VCaP (cell line): ENCODE measurements at regions not wholly inside any gene's neighbourhood (a gene's known extent, or its start where the extent isn't known, plus 50 kb on each side); places are given as distances from the start of the nearest gene placed in this dataset.

Experiments
- H3K27ac ChIP-seq: fragments of 450-650 bp; 2 replicates; pipeline ENCODE4 v1.5.1; 2017
- TF ChIP-seq, protein P1 (sequence below): fragments of 450-650 bp; conservative IDR thresholded peaks from 2 replicates; pipeline ENCODE4 v1.5.1; 2017; ENCODE audit warnings: mild to moderate bottlenecking, moderate library complexity

DNA sequence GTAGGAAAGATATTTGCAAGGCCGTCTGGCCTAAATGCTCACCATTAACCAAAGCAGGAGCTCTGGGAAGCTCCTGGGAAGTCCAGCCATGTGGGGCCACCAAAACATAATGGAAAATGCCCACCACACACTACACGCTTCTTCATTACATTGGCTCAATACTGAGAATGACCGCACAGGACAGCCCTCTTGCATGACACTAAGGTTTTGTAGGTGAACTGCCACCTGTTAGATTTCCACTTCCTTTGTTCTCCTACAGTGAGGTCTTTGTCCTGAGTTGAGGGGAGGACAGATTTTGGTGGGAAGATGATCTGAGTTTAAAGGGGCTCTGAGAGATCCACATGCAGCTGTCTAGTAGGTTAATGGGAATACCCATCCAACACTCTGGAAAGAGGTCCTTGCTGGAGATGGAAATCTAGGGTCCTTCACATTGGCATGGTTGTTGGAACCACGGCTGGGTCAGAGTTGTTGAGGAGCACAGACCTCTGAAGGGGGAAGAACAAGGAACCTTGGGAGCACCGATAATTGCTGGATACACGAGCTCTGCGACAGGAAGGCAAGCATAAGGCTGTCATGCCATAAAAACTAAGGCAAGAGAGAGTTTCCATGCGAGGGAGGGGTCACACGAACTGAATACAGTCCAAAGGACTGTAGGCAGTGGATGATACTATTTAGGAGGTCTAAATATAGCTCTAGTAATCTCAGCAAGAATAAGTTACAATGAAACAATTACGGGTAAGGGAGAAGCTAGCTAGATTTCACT is 105.5 kb upstream of the IRF2BP2 start:
- no peak overlapping the region for H3K27ac ChIP-seq
- TF ChIP-seq, protein P1, sequence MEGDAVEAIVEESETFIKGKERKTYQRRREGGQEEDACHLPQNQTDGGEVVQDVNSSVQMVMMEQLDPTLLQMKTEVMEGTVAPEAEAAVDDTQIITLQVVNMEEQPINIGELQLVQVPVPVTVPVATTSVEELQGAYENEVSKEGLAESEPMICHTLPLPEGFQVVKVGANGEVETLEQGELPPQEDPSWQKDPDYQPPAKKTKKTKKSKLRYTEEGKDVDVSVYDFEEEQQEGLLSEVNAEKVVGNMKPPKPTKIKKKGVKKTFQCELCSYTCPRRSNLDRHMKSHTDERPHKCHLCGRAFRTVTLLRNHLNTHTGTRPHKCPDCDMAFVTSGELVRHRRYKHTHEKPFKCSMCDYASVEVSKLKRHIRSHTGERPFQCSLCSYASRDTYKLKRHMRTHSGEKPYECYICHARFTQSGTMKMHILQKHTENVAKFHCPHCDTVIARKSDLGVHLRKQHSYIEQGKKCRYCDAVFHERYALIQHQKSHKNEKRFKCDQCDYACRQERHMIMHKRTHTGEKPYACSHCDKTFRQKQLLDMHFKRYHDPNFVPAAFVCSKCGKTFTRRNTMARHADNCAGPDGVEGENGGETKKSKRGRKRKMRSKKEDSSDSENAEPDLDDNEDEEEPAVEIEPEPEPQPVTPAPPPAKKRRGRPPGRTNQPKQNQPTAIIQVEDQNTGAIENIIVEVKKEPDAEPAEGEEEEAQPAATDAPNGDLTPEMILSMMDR: no peak

DNA sequence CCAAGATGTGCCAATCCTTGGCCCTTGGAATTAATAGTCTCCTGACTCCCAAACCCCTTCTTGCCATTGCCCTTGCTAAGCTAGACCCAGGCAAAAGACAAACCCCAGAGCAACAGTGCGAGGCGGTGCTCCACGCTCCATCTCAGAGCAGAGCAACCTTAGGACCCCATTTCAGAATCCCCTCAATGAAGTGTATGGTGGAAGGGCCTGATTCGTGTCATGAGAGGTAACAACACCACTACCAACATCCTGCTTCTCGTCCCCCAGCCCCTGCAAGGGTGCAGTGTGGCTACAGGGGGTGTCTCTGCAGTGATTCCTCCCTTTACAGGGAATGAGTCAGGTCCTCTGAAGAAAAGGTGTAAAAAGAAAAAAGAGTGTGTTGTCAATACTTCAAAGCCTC is 103.9 kb upstream of the IRF2BP2 start:
- H3K27ac ChIP-seq: no peak overlapping the region
- TF ChIP-seq, protein P1: no peak

DNA sequence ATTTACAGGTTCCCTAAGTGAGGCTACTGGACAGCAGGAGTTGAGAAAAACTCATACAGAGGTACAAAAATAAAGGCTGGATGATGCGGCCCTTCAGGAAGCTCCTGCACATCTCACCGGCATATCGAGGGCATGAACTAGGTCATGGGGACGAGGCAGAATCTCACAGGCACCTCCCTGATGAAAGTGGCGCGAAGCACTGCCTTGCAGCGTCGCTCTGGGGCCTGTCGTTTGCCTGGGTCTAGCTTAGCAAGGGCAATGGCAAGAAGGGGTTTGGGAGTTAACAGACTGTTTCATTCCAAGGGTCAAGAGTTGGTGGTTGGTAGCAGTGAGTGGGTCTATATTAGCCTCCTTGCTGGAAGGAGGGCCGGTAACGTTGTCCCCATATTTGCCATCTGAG is 103.5 kb upstream of the IRF2BP2 start:
- TF ChIP-seq, protein P1: no peak
- no peak overlapping the region for H3K27ac ChIP-seq

DNA sequence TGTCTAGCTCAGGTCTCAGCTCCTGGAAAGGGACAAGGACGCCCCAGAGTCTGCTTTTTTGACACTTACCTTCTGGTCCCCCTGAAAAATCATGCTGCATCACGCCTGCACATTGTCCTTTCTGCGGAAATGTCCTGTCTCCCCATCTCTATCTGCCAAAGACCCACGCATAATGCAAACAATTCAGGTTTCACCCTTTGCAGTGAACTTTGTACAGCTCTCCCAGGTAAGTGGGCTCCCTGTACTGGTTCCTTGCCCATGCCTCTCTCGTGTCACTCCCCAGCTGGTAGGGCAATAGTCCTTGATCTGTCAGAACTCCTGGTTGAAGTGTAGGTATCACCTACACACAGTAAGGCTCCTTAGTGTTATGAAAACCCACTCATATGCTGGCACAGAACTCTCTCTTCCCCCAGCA is 102.9 kb upstream of the IRF2BP2 start:
- no peak overlapping the region for H3K27ac ChIP-seq
- TF ChIP-seq, protein P1: no peak

DNA sequence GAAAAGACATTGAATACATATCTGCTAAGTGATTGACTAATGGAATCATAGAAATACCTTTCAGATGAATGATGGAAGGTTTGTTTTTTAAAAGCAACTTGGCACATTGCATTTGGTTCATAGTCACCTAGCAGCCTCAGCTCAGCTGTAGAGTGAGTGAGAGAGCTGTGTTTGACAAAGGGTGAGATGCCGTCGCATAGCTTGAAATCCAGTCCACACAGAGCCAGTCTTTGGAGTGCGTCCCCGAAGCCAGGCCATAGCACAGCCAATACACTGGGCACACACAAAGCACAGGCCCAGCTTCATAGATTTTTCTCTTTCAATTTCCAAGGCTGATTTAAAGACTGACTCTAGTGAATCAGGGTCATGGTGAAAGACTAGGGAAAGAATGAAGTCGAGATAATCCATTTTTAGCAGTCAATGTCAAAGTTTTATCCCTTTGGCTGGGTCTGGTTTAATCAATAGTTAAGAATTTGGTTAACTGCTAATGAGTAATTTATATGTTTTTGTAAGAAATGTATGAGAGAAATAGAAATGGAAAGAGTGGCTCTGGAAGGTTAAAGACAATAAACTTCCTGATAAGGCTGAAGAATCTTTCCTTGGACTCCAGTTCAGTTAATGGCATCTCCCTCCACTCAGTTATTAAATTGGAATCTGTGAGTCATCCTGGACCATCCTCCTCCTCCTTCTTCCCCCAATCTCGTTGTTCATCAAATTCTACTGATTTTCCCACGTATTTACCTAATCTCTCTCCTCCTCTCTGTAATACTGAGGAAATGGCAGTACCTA is 101.2 kb upstream of the IRF2BP2 start:
- TF ChIP-seq, protein P1: no peak
- H3K27ac ChIP-seq: no peak overlapping the region

DNA sequence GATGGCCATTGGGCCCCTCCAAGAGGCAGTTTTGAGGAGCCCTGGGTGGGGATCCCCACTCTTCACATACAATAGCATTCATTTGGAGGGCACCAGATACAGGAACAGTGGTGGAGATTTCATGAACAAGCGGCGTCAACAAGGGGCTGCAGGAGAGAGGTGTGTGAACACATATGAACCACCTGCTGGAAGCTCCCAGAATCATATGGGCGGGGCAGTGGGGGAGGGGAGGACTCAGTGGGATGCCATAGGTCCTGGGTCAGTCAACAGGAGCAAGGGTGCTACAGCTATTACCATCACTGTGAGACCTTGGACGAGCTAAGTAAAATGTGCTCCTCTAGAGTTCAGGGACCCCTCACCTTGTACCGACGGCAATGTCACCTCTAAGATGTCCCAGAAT is 100.4 kb upstream of the IRF2BP2 start:
- no peak overlapping the region for H3K27ac ChIP-seq
- TF ChIP-seq, protein P1: no peak

DNA sequence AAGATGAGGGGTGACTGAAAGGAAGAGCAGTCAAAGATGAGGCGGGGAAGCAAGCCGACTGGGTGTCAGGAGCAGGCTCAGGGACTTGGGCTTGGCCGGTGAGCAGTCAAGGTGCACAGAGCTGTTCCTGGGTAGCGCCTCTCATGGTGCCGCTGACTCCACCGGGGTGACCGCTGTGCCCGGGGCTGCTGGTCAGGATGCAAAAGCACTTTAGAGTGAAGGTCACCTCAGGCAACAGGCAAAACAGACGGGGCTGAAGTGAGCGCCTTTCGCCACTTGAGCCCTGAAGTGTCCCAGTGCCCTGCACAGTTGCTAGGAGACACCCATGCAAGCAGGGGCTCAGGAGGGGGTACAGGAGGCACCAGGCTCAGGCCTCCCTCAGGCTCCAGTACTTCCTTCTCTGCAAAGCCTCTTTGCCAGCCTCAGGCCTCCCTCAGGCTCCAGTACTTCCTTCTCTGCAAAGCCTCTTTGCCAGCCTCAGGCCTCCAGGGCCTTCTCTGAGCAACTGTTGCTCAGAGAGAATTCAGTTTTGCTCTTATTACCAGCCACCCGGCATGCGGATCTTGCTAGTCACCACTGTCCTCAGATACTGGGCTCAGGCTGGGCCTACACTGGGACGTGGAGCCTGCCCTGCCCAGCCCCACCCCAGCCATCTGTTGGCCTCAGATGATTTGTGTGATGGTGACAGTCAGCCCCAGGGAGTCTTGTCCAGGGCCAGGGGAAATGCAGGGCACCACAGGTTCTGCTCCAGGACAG is 99.7 kb upstream of the IRF2BP2 start:
- H3K27ac ChIP-seq: no peak overlapping the region
- TF ChIP-seq, protein P1: no peak
